Sigmoid colon (tissue), 6 donors: ENCODE measurements at regions not wholly inside any gene's neighbourhood (a gene's known extent, or its start where the extent isn't known, plus 50 kb on each side); places are given as distances from the start of the nearest gene placed in this dataset.

ENCODE experiments used
- DNase-seq: peaks from one replicate; pipeline ENCODE4 v3.0.0-alpha.2; 2019
- H3K27ac ChIP-seq, 4 donors: fragments of 200-600 bp; sonication (generic); one replicate each; pipeline ENCODE4 v1.5.1; 2016 to 2019; ENCODE audit warnings: mild to moderate bottlenecking in 1 of 4
- H3K27me3 ChIP-seq, 3 donors: fragments of 200-600 bp; sonication (generic); one replicate each; pipeline ENCODE4 v1.5.1; 2019; ENCODE audit warnings: mild to moderate bottlenecking in 1 of 3
- H3K36me3 ChIP-seq, 4 donors: fragments of 200-600 bp; sonication (generic); one replicate each; pipeline ENCODE4 v1.5.1; 2016 to 2019
- H3K4me1 ChIP-seq, 4 donors: fragments of 200-600 bp; sonication (generic); one replicate each; pipeline ENCODE4 v1.5.1; 2017 to 2019
- H3K4me3 ChIP-seq, 4 donors: fragments of 200-600 bp; sonication (generic); one replicate each; pipeline ENCODE4 v1.5.1; 2017 to 2019; ENCODE audit warnings: mild to moderate bottlenecking in 2 of 4, moderate library complexity in 1 of 4
- H3K9me3 ChIP-seq, 4 donors: fragments of 200-600 bp in 3 of 4; sonication (generic) in 3 of 4; one replicate each; pipeline versions ENCODE4 v1.5.1 to v1.6.1; 2013 to 2019
- EP300 ChIP-seq, 4 donors: sonication (generic); formaldehyde crosslinking; IDR thresholded peaks; one replicate each; pipeline ENCODE4 v1.6.1; 2017; ENCODE audit warnings: antibody characterized with exemption in 4 of 4
- POLR2A ChIP-seq, 2 donors: fragments of 450-650 bp; IDR thresholded peaks; one replicate each; pipeline ENCODE4 v1.6.1; 2016; ENCODE audit warnings: antibody characterized with exemption in 2 of 2, mild to moderate bottlenecking in 2 of 2, moderate library complexity in 2 of 2
- POLR2AphosphoS5 ChIP-seq, 4 donors: sonication (generic); formaldehyde crosslinking; IDR thresholded peaks; one replicate each; pipeline ENCODE4 v1.6.1; 2017; ENCODE audit warnings: antibody characterized with exemption in 4 of 4
- WGBS, 2 donors: extraction: QIAGEN DNeasy Blood & Tissue Kit; methylation state at CpG; one replicate each; pipeline ENCODE4 v1.1.7; 2013; 5-methylcytosine and 5-hydroxymethylcytosine counted together
- intact Hi-C: fragments of 100-400 bp; cut with DNase I; formaldehyde crosslinking; loops from one replicate; pipeline ENCODE4 v1.15.1; 2023
- TF ChIP-seq, protein P1 (sequence below), 4 experiments: fragments of 450-650 bp in 3 of 4; fragments of 200-600 bp in 1 of 4; IDR thresholded peaks; one replicate each; pipeline ENCODE4 v1.5.1; 2016 to 2019; ENCODE audit warnings: antibody characterized with exemption in 4 of 4, mild to moderate bottlenecking in 3 of 4, moderate library complexity in 2 of 4
- donor health status: healthy with polysubstance abuse.
- donor health status: healthy.

GRCh38 chr3:23671851-23672589 lies 133.7 kb upstream of the UBE2E1 start:
- Histone ChIP-seq H3K27ac (no peak overlapping the region), H3K27me3 (no peaks in the 10 kb centered on the region), H3K4me3 (peak overlapping the region in 3 of 4 donors; percentile 31 to 47 (median 43)), H3K36me3 (no peaks in the 10 kb centered on the region), H3K9me3 (no peaks in the 10 kb centered on the region), H3K4me1 (peaks cover 0 to 12% (median 9%) of the 10 kb centered on the region in 4 donors)
- TF ChIP-seq EP300 (IDR thresholded peaks at IDR 0.05), result no peak
- no peak for TF ChIP-seq POLR2AphosphoS5 (IDR thresholded peaks at IDR 0.05)
- no peak for TF ChIP-seq POLR2A (IDR thresholded peaks at IDR 0.05)
- TF ChIP-seq, protein P1, sequence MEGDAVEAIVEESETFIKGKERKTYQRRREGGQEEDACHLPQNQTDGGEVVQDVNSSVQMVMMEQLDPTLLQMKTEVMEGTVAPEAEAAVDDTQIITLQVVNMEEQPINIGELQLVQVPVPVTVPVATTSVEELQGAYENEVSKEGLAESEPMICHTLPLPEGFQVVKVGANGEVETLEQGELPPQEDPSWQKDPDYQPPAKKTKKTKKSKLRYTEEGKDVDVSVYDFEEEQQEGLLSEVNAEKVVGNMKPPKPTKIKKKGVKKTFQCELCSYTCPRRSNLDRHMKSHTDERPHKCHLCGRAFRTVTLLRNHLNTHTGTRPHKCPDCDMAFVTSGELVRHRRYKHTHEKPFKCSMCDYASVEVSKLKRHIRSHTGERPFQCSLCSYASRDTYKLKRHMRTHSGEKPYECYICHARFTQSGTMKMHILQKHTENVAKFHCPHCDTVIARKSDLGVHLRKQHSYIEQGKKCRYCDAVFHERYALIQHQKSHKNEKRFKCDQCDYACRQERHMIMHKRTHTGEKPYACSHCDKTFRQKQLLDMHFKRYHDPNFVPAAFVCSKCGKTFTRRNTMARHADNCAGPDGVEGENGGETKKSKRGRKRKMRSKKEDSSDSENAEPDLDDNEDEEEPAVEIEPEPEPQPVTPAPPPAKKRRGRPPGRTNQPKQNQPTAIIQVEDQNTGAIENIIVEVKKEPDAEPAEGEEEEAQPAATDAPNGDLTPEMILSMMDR (IDR thresholded peaks at IDR 0.05), result no peak
- no peak for DNase-seq
- WGBS, 2 donors, result 11 to 30% methylated on average over 38 of the region's 38 CpGs
- intact Hi-C loops, result no loop called here

GRCh38 chr3:23672628-23673027 lies 133.1 kb upstream of the UBE2E1 start:
- 77 to 89% methylated on average over 4 of the region's 4 CpGs for WGBS, 2 donors

DNA sequence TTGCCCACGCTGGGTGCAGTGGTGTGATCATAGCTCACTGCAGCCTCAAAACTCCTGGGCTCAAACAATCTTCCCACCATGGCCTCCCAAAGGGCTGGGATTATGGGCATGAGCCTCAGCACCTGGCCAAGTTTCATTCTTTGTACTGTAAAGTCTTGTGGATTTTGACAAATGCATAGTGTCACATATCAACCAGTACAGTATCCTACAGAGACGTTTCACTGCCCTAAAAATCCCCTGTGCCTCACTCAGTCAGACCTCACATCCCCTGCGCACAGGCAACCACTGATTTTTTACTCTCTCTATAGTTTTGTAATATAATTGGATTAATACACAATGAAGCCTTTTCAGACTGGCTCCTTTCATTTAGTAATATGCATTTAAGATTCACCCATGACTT lies 130.7 kb upstream of the UBE2E1 start:
- intact Hi-C loops, result no loop called here
- WGBS, 2 donors, result 88 to 95% methylated on average over 3 of the region's 3 CpGs
- Histone ChIP-seq H3K4me1 (peaks cover 0 to 6% (median 0%) of the 10 kb centered on the region in 4 donors), H3K27ac (no peak overlapping the region), H3K4me3 (no peak overlapping the region), H3K27me3 (no peaks in the 10 kb centered on the region), H3K36me3 (no peaks in the 10 kb centered on the region), H3K9me3 (no peaks in the 10 kb centered on the region)
- TF ChIP-seq EP300 (IDR thresholded peaks at IDR 0.05) (no peak), POLR2AphosphoS5 (IDR thresholded peaks at IDR 0.05) (no peak)
- TF ChIP-seq, protein P1 (IDR thresholded peaks at IDR 0.05), result no peak
- DNase-seq, result no peak

More at GRCh38 chr3:23672628-23673027, 133.1 kb upstream of the UBE2E1 start:
- no peak overlapping the region for H3K27ac ChIP-seq
- no peaks in the 10 kb centered on the region for H3K36me3 ChIP-seq
- TF ChIP-seq POLR2AphosphoS5 (IDR thresholded peaks at IDR 0.05) (no peak), POLR2A (IDR thresholded peaks at IDR 0.05) (no peak), EP300 (IDR thresholded peaks at IDR 0.05) (no peak)
- TF ChIP-seq, protein P1 (IDR thresholded peaks at IDR 0.05), result no peak
- H3K27me3 ChIP-seq, result no peaks in the 10 kb centered on the region
- H3K9me3 ChIP-seq, result no peaks in the 10 kb centered on the region
- no peak overlapping the region for H3K4me3 ChIP-seq
- intact Hi-C loops, result no loop called here
- DNase-seq, result no peak
- H3K4me1 ChIP-seq, result peaks cover 0 to 12% (median 9%) of the 10 kb centered on the region in 4 donors

DNA sequence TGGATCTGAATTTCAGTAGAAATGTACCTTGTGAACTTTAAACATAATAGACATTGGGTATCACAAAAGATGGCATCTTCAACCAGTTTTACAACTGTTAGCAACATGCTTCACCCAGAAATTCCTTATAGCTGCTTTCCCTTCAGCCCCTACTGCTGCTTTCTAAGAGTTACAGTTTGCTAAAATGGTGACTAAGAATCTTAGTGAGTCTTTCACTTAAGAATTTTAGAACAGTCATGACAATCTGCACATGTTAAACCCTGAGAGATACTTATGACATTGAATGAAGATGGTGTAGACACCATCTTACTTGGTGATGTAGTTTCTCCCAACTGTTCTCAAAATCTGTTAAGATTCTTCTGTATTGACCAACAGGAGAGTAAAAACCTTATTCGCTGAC lies 129.7 kb upstream of the UBE2E1 start:
- Histone ChIP-seq H3K27me3 (no peaks in the 10 kb centered on the region), H3K9me3 (no peaks in the 10 kb centered on the region), H3K36me3 (no peaks in the 10 kb centered on the region), H3K27ac (no peak overlapping the region), H3K4me1 (peaks cover 0 to 6% (median 0%) of the 10 kb centered on the region in 4 donors), H3K4me3 (no peak overlapping the region)
- intact Hi-C loops, result no loop called here
- TF ChIP-seq POLR2AphosphoS5 (IDR thresholded peaks at IDR 0.05), result no peak
- no peak for DNase-seq
- WGBS, 2 donors, result 95 to 96% methylated on average over 1 of the region's 1 CpG

- 65 to 77% methylated on average over 1 of the region's 1 CpG for WGBS, 2 donors
- Histone ChIP-seq H3K9me3 (no peaks in the 10 kb centered on the region), H3K27me3 (no peaks in the 10 kb centered on the region), H3K4me3 (no peak overlapping the region), H3K36me3 (no peaks in the 10 kb centered on the region), H3K27ac (no peak overlapping the region), H3K4me1 (peaks cover 0 to 18% (median 16%) of the 10 kb centered on the region in 4 donors)
- intact Hi-C loops, result loop anchor here (10.0 kb wide), 1 partner anchor 478 kb away; the partner anchor contains the start of gene UBE2E2
- DNase-seq, result no peak
- TF ChIP-seq EP300 (IDR thresholded peaks at IDR 0.05) (no peak), POLR2AphosphoS5 (IDR thresholded peaks at IDR 0.05) (no peak)
These were observed 123.1 kb upstream of the UBE2E1 start for GRCh38 chr3:23682646-23683045.
